ENCODE measurements at regions not wholly inside any gene's neighbourhood (a gene's known extent, or its start where the extent isn't known, plus 50 kb on each side); places are given as distances from the start of the nearest gene placed in this dataset.
"Not testable (repeated sequence)": the region's sequence is repeated elsewhere in the genome, so short reads cannot be mapped to it uniquely, and the experiment has no call there.

GRCh38 chr10:50999163-50999562 is 75.1 kb upstream of the PRKG1 start:
- DNase-seq (ENCODE audit: low spot score) = no peak

GRCh38 chr10:51000164-51000563 is 74.1 kb upstream of the PRKG1 start:
- DNase-seq (ENCODE audit: low spot score) = no peak

- no peak for DNase-seq (ENCODE audit: low spot score)
These were observed 73.3 kb upstream of the PRKG1 start for GRCh38 chr10:51000976-51001375.

- DNase-seq (ENCODE audit: low spot score) = no peak
These were observed 72.7 kb upstream of the PRKG1 start for GRCh38 chr10:51001587-51001986.

GRCh38 chr10:51002469-51002868 is 71.8 kb upstream of the PRKG1 start:
- no peak for DNase-seq (ENCODE audit: low spot score)

GRCh38 chr10:51004776-51005175 is 69.5 kb upstream of the PRKG1 start:
- no peak for DNase-seq (ENCODE audit: low spot score)

GRCh38 chr10:51005551-51005950 is 68.7 kb upstream of the PRKG1 start:
- no peak for DNase-seq (ENCODE audit: low spot score)

- no peak for DNase-seq (ENCODE audit: low spot score)
These were observed 67.6 kb upstream of the PRKG1 start for GRCh38 chr10:51006686-51007085.

- DNase-seq (ENCODE audit: low spot score) = peak; percentile 20
These were observed 66.5 kb upstream of the PRKG1 start for GRCh38 chr10:51007781-51008180.

- no peak for DNase-seq (ENCODE audit: low spot score)
These were observed 65.9 kb upstream of the PRKG1 start for GRCh38 chr10:51008346-51008745.

GRCh38 chr10:51010977-51011376 is 63.3 kb upstream of the PRKG1 start:
- DNase-seq (ENCODE audit: low spot score) = peak; percentile 28

- DNase-seq (ENCODE audit: low spot score) = no peak
These were observed 62.2 kb upstream of the PRKG1 start for GRCh38 chr10:51012073-51012472.

- DNase-seq (ENCODE audit: low spot score) = no peak
These were observed 59.5 kb upstream of the PRKG1 start for GRCh38 chr10:51014680-51015389.

- not testable (repeated sequence) for DNase-seq (ENCODE audit: low spot score)
These were observed 58.9 kb upstream of the PRKG1 start for GRCh38 chr10:51015390-51015754.

- DNase-seq (ENCODE audit: low spot score) = no peak
These were observed 54.1 kb upstream of the PRKG1 start for GRCh38 chr10:51020200-51020599.

- no peak for DNase-seq (ENCODE audit: low spot score)
These were observed 51.2 kb upstream of the PRKG1 start for GRCh38 chr10:51022933-51023585.

- no peak for DNase-seq (ENCODE audit: low spot score)
These were observed 50.7 kb upstream of the PRKG1 start for GRCh38 chr10:51023636-51024035.

Measured in AG08396 (cell line).